ENCODE measurements at regions not wholly inside any gene's neighbourhood (a gene's known extent, or its start where the extent isn't known, plus 50 kb on each side); places are given as distances from the start of the nearest gene placed in this dataset.
"Not testable (repeated sequence)": the region's sequence is repeated elsewhere in the genome, so short reads cannot be mapped to it uniquely, and the experiment has no call there.

DNA sequence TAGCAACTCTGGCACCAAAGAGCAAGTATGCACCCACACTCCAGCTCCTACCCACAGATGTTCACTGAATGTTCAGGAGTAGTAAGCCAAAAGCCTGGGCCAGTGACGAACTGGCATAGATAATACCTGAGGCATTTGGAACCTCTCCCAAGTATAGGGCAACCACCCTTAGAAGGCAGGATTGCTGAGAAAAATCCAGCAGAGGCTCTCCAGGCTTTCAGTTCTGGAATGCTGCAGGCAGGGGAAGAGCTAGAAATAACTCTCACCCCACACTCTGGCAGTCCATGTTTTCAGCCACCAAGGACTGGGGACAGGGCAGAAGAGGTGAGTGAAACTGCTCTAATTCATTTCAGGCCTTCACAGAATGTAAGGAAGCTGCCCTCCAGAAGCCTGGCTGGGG lies 90.3 kb downstream of the SYT15B start:
- TF ChIP-seq, protein P1, sequence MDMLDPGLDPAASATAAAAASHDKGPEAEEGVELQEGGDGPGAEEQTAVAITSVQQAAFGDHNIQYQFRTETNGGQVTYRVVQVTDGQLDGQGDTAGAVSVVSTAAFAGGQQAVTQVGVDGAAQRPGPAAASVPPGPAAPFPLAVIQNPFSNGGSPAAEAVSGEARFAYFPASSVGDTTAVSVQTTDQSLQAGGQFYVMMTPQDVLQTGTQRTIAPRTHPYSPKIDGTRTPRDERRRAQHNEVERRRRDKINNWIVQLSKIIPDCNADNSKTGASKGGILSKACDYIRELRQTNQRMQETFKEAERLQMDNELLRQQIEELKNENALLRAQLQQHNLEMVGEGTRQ (IDR thresholded peaks at IDR 0.05; ENCODE audit: borderline replicate concordance, low read depth, low read length), result not testable (repeated sequence)
- not testable (repeated sequence) for TF ChIP-seq SMC3 (IDR thresholded peaks at IDR 0.05; ENCODE audit: low read depth, low read length); RCOR1 (IDR thresholded peaks at IDR 0.05; ENCODE audit: low read length); EP300 (IDR thresholded peaks at IDR 0.05; ENCODE audit: borderline replicate concordance in 1 of 2, low read depth in 1 of 2, low read length in 1 of 2); FOXM1 (IDR thresholded peaks at IDR 0.05; ENCODE audit: low read depth); TAF1 (IDR thresholded peaks at IDR 0.05; ENCODE audit: borderline replicate concordance, low read depth, low read length)
- TF ChIP-seq, protein P2, sequence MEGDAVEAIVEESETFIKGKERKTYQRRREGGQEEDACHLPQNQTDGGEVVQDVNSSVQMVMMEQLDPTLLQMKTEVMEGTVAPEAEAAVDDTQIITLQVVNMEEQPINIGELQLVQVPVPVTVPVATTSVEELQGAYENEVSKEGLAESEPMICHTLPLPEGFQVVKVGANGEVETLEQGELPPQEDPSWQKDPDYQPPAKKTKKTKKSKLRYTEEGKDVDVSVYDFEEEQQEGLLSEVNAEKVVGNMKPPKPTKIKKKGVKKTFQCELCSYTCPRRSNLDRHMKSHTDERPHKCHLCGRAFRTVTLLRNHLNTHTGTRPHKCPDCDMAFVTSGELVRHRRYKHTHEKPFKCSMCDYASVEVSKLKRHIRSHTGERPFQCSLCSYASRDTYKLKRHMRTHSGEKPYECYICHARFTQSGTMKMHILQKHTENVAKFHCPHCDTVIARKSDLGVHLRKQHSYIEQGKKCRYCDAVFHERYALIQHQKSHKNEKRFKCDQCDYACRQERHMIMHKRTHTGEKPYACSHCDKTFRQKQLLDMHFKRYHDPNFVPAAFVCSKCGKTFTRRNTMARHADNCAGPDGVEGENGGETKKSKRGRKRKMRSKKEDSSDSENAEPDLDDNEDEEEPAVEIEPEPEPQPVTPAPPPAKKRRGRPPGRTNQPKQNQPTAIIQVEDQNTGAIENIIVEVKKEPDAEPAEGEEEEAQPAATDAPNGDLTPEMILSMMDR (IDR thresholded peaks at IDR 0.05), result not testable (repeated sequence)
- TF ChIP-seq, protein P3, sequence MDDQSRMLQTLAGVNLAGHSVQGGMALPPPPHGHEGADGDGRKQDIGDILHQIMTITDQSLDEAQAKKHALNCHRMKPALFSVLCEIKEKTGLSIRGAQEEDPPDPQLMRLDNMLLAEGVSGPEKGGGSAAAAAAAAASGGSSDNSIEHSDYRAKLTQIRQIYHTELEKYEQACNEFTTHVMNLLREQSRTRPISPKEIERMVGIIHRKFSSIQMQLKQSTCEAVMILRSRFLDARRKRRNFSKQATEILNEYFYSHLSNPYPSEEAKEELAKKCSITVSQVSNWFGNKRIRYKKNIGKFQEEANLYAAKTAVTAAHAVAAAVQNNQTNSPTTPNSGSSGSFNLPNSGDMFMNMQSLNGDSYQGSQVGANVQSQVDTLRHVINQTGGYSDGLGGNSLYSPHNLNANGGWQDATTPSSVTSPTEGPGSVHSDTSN (IDR thresholded peaks at IDR 0.05), result not testable (repeated sequence)
- TF ChIP-seq, protein P4, sequence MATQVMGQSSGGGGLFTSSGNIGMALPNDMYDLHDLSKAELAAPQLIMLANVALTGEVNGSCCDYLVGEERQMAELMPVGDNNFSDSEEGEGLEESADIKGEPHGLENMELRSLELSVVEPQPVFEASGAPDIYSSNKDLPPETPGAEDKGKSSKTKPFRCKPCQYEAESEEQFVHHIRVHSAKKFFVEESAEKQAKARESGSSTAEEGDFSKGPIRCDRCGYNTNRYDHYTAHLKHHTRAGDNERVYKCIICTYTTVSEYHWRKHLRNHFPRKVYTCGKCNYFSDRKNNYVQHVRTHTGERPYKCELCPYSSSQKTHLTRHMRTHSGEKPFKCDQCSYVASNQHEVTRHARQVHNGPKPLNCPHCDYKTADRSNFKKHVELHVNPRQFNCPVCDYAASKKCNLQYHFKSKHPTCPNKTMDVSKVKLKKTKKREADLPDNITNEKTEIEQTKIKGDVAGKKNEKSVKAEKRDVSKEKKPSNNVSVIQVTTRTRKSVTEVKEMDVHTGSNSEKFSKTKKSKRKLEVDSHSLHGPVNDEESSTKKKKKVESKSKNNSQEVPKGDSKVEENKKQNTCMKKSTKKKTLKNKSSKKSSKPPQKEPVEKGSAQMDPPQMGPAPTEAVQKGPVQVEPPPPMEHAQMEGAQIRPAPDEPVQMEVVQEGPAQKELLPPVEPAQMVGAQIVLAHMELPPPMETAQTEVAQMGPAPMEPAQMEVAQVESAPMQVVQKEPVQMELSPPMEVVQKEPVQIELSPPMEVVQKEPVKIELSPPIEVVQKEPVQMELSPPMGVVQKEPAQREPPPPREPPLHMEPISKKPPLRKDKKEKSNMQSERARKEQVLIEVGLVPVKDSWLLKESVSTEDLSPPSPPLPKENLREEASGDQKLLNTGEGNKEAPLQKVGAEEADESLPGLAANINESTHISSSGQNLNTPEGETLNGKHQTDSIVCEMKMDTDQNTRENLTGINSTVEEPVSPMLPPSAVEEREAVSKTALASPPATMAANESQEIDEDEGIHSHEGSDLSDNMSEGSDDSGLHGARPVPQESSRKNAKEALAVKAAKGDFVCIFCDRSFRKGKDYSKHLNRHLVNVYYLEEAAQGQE (IDR thresholded peaks at IDR 0.05; ENCODE audit: low read depth, low read length), result not testable (repeated sequence)

All from SK-N-SH (cell line).